Activated CD4-positive, alpha-beta memory T cell treated with anti-CD3 and anti-CD28 coated beads for 36 hours (primary cell): ENCODE measurements at regions not wholly inside any gene's neighbourhood (a gene's known extent, or its start where the extent isn't known, plus 50 kb on each side); places are given as distances from the start of the nearest gene placed in this dataset.

Source experiments
- CTCF ChIA-PET: fragments of 350-600 bp; sonication (Branson Sonifier 250); formaldehyde crosslinking; loops from one replicate; lab custom pipeline; 2021; ENCODE audit warnings: antibody characterized with exemption, inconsistent platforms; lab: Charles Lee
- POLR2A ChIA-PET: fragments of 350-600 bp; sonication (Branson Sonifier 250); formaldehyde crosslinking; loops from one replicate; lab custom pipeline; 2021; ENCODE audit warnings: antibody characterized with exemption; lab: Charles Lee
- DNase-seq: peaks from one replicate; pipeline ENCODE4 v3.0.0-alpha.2; 2020
- H3K27ac Mint-ChIP-seq: one replicate; pipeline ENCODE4 v1.8.0; 2021; ENCODE audit warnings: mixed read lengths
- H3K27me3 Mint-ChIP-seq: one replicate; pipeline ENCODE4 v1.8.0; 2021; ENCODE audit warnings: mixed read lengths
- H3K36me3 Mint-ChIP-seq: one replicate; pipeline ENCODE4 v1.8.0; 2021; ENCODE audit warnings: mixed read lengths
- H3K4me1 Mint-ChIP-seq: one replicate; pipeline ENCODE4 v1.8.0; 2021; ENCODE audit warnings: low read depth, mixed read lengths
- H3K4me3 Mint-ChIP-seq: one replicate; pipeline ENCODE4 v1.8.0; 2021; ENCODE audit warnings: mild to moderate bottlenecking, mixed read lengths
- H3K9me3 Mint-ChIP-seq: one replicate; pipeline ENCODE4 v1.8.0; 2021; ENCODE audit warnings: mixed read lengths
- intact Hi-C: fragments of 100-400 bp; cut with micrococcal nuclease; formaldehyde crosslinking; loops from one replicate; pipeline ENCODE4 v1.15.1; 2023

GRCh38 chr4:128480945-128481344 lies 193.3 kb upstream of the PGRMC2 start:
- intact Hi-C loops = no loop called here
- Mint-ChIP-seq H3K9me3 (no peaks in the 10 kb centered on the region), H3K4me3 (no peak overlapping the region), H3K36me3 (no peaks in the 10 kb centered on the region), H3K27ac (no peak overlapping the region), H3K27me3 (peaks cover 1% of the 10 kb centered on the region), H3K4me1 (no peaks in the 10 kb centered on the region)
- DNase-seq = no peak
- POLR2A ChIA-PET = no interaction called here
- CTCF ChIA-PET = no interaction called here

- intact Hi-C loops = no loop called here
- DNase-seq = no peak
- ChIA-PET POLR2A (no interaction called here), CTCF (no interaction called here)
- H3K27ac Mint-ChIP-seq = no peak overlapping the region
- no peaks in the 10 kb centered on the region for H3K36me3 Mint-ChIP-seq
- no peaks in the 10 kb centered on the region for H3K27me3 Mint-ChIP-seq
- H3K4me1 Mint-ChIP-seq = no peaks in the 10 kb centered on the region
- H3K9me3 Mint-ChIP-seq = no peaks in the 10 kb centered on the region
- H3K4me3 Mint-ChIP-seq = no peak overlapping the region
These were observed 189.9 kb upstream of the PGRMC2 start for GRCh38 chr4:128477540-128477939.

GRCh38 chr4:128475597-128475996 lies 188.0 kb upstream of the PGRMC2 start:
- intact Hi-C loops = no loop called here
- DNase-seq = no peak
- ChIA-PET CTCF (no interaction called here), POLR2A (no interaction called here)
- no peaks in the 10 kb centered on the region for H3K4me1 Mint-ChIP-seq
- no peak overlapping the region for H3K27ac Mint-ChIP-seq
- no peaks in the 10 kb centered on the region for H3K27me3 Mint-ChIP-seq
- H3K4me3 Mint-ChIP-seq = no peak overlapping the region
- no peaks in the 10 kb centered on the region for H3K9me3 Mint-ChIP-seq
- H3K36me3 Mint-ChIP-seq = no peaks in the 10 kb centered on the region

GRCh38 chr4:128471576-128471975 lies 184.0 kb upstream of the PGRMC2 start:
- Mint-ChIP-seq H3K27ac (no peak overlapping the region), H3K36me3 (no peaks in the 10 kb centered on the region), H3K9me3 (no peaks in the 10 kb centered on the region), H3K4me3 (no peak overlapping the region), H3K27me3 (no peaks in the 10 kb centered on the region), H3K4me1 (no peaks in the 10 kb centered on the region)
- no peak for DNase-seq
- POLR2A ChIA-PET = no interaction called here
- intact Hi-C loops = no loop called here
- CTCF ChIA-PET = interaction anchor here (0.6 kb wide), 1 partner anchor 727 kb away, joined by 4 read pairs; no protein-coding TSS in a partner anchor

GRCh38 chr4:128470492-128471053 lies 183.0 kb upstream of the PGRMC2 start:
- H3K4me3 Mint-ChIP-seq = no peak overlapping the region
- H3K27ac Mint-ChIP-seq = no peak overlapping the region
- ChIA-PET CTCF (no interaction called here), POLR2A (no interaction called here)
- H3K9me3 Mint-ChIP-seq = no peaks in the 10 kb centered on the region
- H3K27me3 Mint-ChIP-seq = no peaks in the 10 kb centered on the region
- intact Hi-C loops = no loop called here
- no peaks in the 10 kb centered on the region for H3K36me3 Mint-ChIP-seq
- no peak for DNase-seq
- no peaks in the 10 kb centered on the region for H3K4me1 Mint-ChIP-seq

GRCh38 chr4:128468123-128468989 lies 180.7 kb upstream of the PGRMC2 start:
- intact Hi-C loops = no loop called here
- H3K36me3 Mint-ChIP-seq = no peaks in the 10 kb centered on the region
- ChIA-PET POLR2A (no interaction called here), CTCF (interaction anchor here (2.8 kb wide), 1 partner anchor 14 kb away, joined by 13 read pairs; no protein-coding TSS in a partner anchor)
- no peak overlapping the region for H3K27ac Mint-ChIP-seq
- no peak for DNase-seq
- H3K9me3 Mint-ChIP-seq = no peaks in the 10 kb centered on the region
- H3K27me3 Mint-ChIP-seq = no peaks in the 10 kb centered on the region
- no peak overlapping the region for H3K4me3 Mint-ChIP-seq
- no peaks in the 10 kb centered on the region for H3K4me1 Mint-ChIP-seq

- no peak overlapping the region for H3K27ac Mint-ChIP-seq
These were observed 177.9 kb upstream of the PGRMC2 start for GRCh38 chr4:128465523-128465922.

GRCh38 chr4:128463006-128463405 lies 175.4 kb upstream of the PGRMC2 start:
- CTCF ChIA-PET = no interaction called here
- H3K27ac Mint-ChIP-seq = no peak overlapping the region
- POLR2A ChIA-PET = no interaction called here
- no peak for DNase-seq
- H3K4me1 Mint-ChIP-seq = no peaks in the 10 kb centered on the region
- H3K36me3 Mint-ChIP-seq = no peaks in the 10 kb centered on the region
- no peaks in the 10 kb centered on the region for H3K9me3 Mint-ChIP-seq
- no peaks in the 10 kb centered on the region for H3K27me3 Mint-ChIP-seq
- no peak overlapping the region for H3K4me3 Mint-ChIP-seq
- intact Hi-C loops = no loop called here

More at GRCh38 chr4:128465523-128465922, 177.9 kb upstream of the PGRMC2 start:
- Mint-ChIP-seq H3K9me3 (no peaks in the 10 kb centered on the region), H3K4me3 (no peak overlapping the region), H3K4me1 (no peaks in the 10 kb centered on the region), H3K36me3 (no peaks in the 10 kb centered on the region), H3K27me3 (no peaks in the 10 kb centered on the region)
- DNase-seq = no peak
- CTCF ChIA-PET = interaction anchor here (1.4 kb wide), 1 partner anchor 10 kb away, joined by 3 read pairs; no protein-coding TSS in a partner anchor
- POLR2A ChIA-PET = no interaction called here
- intact Hi-C loops = no loop called here

GRCh38 chr4:128462103-128462783 lies 174.6 kb upstream of the PGRMC2 start:
- H3K4me1 Mint-ChIP-seq = no peaks in the 10 kb centered on the region
- intact Hi-C loops = no loop called here
- POLR2A ChIA-PET = no interaction called here
- no peak overlapping the region for H3K27ac Mint-ChIP-seq
- no peaks in the 10 kb centered on the region for H3K36me3 Mint-ChIP-seq
- no peak for DNase-seq
- H3K4me3 Mint-ChIP-seq = no peak overlapping the region
- H3K9me3 Mint-ChIP-seq = no peaks in the 10 kb centered on the region
- CTCF ChIA-PET = no interaction called here
- no peaks in the 10 kb centered on the region for H3K27me3 Mint-ChIP-seq

- H3K27me3 Mint-ChIP-seq = no peaks in the 10 kb centered on the region
- peak; percentile 12 for DNase-seq
- H3K36me3 Mint-ChIP-seq = no peaks in the 10 kb centered on the region
- POLR2A ChIA-PET = no interaction called here
- no peaks in the 10 kb centered on the region for H3K9me3 Mint-ChIP-seq
- intact Hi-C loops = no loop called here
- H3K4me1 Mint-ChIP-seq = no peaks in the 10 kb centered on the region
- no peak overlapping the region for H3K4me3 Mint-ChIP-seq
- CTCF ChIA-PET = no interaction called here
- H3K27ac Mint-ChIP-seq = no peak overlapping the region
These were observed 173.9 kb upstream of the PGRMC2 start for GRCh38 chr4:128461291-128462102.

GRCh38 chr4:128459547-128459946 lies 171.9 kb upstream of the PGRMC2 start:
- no peak for DNase-seq
- H3K36me3 Mint-ChIP-seq = no peaks in the 10 kb centered on the region
- H3K4me1 Mint-ChIP-seq = peaks cover 3% of the 10 kb centered on the region
- H3K9me3 Mint-ChIP-seq = no peaks in the 10 kb centered on the region
- CTCF ChIA-PET = no interaction called here
- POLR2A ChIA-PET = no interaction called here
- intact Hi-C loops = no loop called here
- H3K27ac Mint-ChIP-seq = no peak overlapping the region
- no peaks in the 10 kb centered on the region for H3K27me3 Mint-ChIP-seq
- no peak overlapping the region for H3K4me3 Mint-ChIP-seq

- no peak overlapping the region for H3K27ac Mint-ChIP-seq
- H3K4me3 Mint-ChIP-seq = no peak overlapping the region
- CTCF ChIA-PET = no interaction called here
- no peaks in the 10 kb centered on the region for H3K27me3 Mint-ChIP-seq
- H3K36me3 Mint-ChIP-seq = no peaks in the 10 kb centered on the region
- H3K9me3 Mint-ChIP-seq = no peaks in the 10 kb centered on the region
- DNase-seq = no peak
- intact Hi-C loops = no loop called here
- H3K4me1 Mint-ChIP-seq = peaks cover 6% of the 10 kb centered on the region
- POLR2A ChIA-PET = no interaction called here
These were observed 171.2 kb upstream of the PGRMC2 start for GRCh38 chr4:128458816-128459215.
